Naive thymus-derived CD4-positive, alpha-beta T cell (primary cell): ENCODE measurements at regions not wholly inside any gene's neighbourhood (a gene's known extent, or its start where the extent isn't known, plus 50 kb on each side); places are given as distances from the start of the nearest gene placed in this dataset.
"Not testable (repeated sequence)": the region's sequence is repeated elsewhere in the genome, so short reads cannot be mapped to it uniquely, and the experiment has no call there.

Experiments used
- ATAC-seq: fragments of 150-1000 bp; cut with Tn5 transposase; 2 replicates; pipeline ENCODE4 v1.10.0; 2021; ENCODE audit warnings: mild to moderate bottlenecking, moderate library complexity
- CTCF ChIA-PET: fragments of 350-600 bp; sonication (Branson Sonifier 250); formaldehyde crosslinking; loops from one replicate; lab custom pipeline; 2021; ENCODE audit warnings: antibody characterized with exemption; lab: Charles Lee
- POLR2A ChIA-PET: fragments of 350-600 bp; sonication (Branson Sonifier 250); formaldehyde crosslinking; loops from one replicate; lab custom pipeline; 2021; ENCODE audit warnings: antibody characterized with exemption, inconsistent platforms; lab: Charles Lee
- DNase-seq, 9 donors: peaks; one replicate each; pipeline versions ENCODE4 v3.0.0 to v3.0.0-alpha.2; 2020 to 2022; ENCODE audit warnings: mixed read lengths in 1 of 9
- H3K27ac ChIP-seq: one replicate; pipeline ENCODE4 v1.7.0; 2013; ENCODE audit warnings: mild to moderate bottlenecking, low read depth, low read length, moderate library complexity
- H3K27me3 ChIP-seq, 2 donors: one replicate each; pipeline ENCODE4 v1.7.0; 2013; ENCODE audit warnings: low read length in 2 of 2, mild to moderate bottlenecking in 2 of 2, moderate library complexity in 2 of 2; ENCODE audit not compliant: control insufficient read depth in 2 of 2, insufficient read depth in 2 of 2
- H3K36me3 ChIP-seq, 3 experiments: 1 replicate in 2 of 3; 2 replicates in 1 of 3; pipeline ENCODE4 v1.7.0; 2013; ENCODE audit warnings: low read length in 3 of 3, mild to moderate bottlenecking in 3 of 3, moderate library complexity in 1 of 3; ENCODE audit not compliant: insufficient read depth in 3 of 3, control insufficient read depth in 2 of 3
- H3K4me1 ChIP-seq, 2 donors: one replicate each; pipeline ENCODE4 v1.7.0; 2013; ENCODE audit warnings: low read length in 2 of 2, mild to moderate bottlenecking in 2 of 2, moderate library complexity in 1 of 2; ENCODE audit not compliant: control insufficient read depth in 2 of 2, insufficient read depth in 2 of 2
- H3K4me3 ChIP-seq: 2 replicates; pipeline ENCODE4 v1.7.0; 2013; ENCODE audit warnings: mild to moderate bottlenecking, low read length
- H3K9me3 ChIP-seq, 3 experiments: 1 replicate in 2 of 3; 2 replicates in 1 of 3; pipeline ENCODE4 v1.7.0; 2013; ENCODE audit warnings: low read length in 3 of 3; ENCODE audit not compliant: control insufficient read depth in 2 of 3
- H3K27ac Mint-ChIP-seq, 9 donors: one replicate each; pipeline ENCODE4 v1.8.0; 2020 to 2022; ENCODE audit warnings: mixed read lengths in 9 of 9, mild to moderate bottlenecking in 8 of 9, moderate library complexity in 5 of 9, inconsistent platforms in 2 of 9
- H3K27me3 Mint-ChIP-seq, 5 donors: one replicate each; pipeline ENCODE4 v1.8.0; 2021 to 2022; ENCODE audit warnings: mixed read lengths in 5 of 5, mild to moderate bottlenecking in 1 of 5
- H3K36me3 Mint-ChIP-seq, 5 donors: one replicate each; pipeline ENCODE4 v1.8.0; 2020 to 2022; ENCODE audit warnings: mixed read lengths in 5 of 5, mild to moderate bottlenecking in 3 of 5, inconsistent platforms in 1 of 5
- H3K4me1 Mint-ChIP-seq, 7 donors: one replicate each; pipeline ENCODE4 v1.8.0; 2020 to 2022; ENCODE audit warnings: mixed read lengths in 7 of 7, mild to moderate bottlenecking in 3 of 7, inconsistent platforms in 1 of 7
- H3K4me3 Mint-ChIP-seq, 10 donors: one replicate each; pipeline ENCODE4 v1.8.0; 2020 to 2022; ENCODE audit warnings: mild to moderate bottlenecking in 10 of 10, mixed read lengths in 10 of 10, moderate library complexity in 6 of 10, inconsistent platforms in 2 of 10
- H3K9me3 Mint-ChIP-seq, 11 donors: one replicate each; pipeline ENCODE4 v1.8.0; 2020 to 2022; ENCODE audit warnings: mixed read lengths in 11 of 11, mild to moderate bottlenecking in 4 of 11, inconsistent platforms in 1 of 11, moderate library complexity in 1 of 11
- intact Hi-C, 2 donors: fragments of 100-400 bp; cut with micrococcal nuclease; formaldehyde crosslinking; loops; one replicate each; pipeline ENCODE4 v1.15.1; 2023

DNA sequence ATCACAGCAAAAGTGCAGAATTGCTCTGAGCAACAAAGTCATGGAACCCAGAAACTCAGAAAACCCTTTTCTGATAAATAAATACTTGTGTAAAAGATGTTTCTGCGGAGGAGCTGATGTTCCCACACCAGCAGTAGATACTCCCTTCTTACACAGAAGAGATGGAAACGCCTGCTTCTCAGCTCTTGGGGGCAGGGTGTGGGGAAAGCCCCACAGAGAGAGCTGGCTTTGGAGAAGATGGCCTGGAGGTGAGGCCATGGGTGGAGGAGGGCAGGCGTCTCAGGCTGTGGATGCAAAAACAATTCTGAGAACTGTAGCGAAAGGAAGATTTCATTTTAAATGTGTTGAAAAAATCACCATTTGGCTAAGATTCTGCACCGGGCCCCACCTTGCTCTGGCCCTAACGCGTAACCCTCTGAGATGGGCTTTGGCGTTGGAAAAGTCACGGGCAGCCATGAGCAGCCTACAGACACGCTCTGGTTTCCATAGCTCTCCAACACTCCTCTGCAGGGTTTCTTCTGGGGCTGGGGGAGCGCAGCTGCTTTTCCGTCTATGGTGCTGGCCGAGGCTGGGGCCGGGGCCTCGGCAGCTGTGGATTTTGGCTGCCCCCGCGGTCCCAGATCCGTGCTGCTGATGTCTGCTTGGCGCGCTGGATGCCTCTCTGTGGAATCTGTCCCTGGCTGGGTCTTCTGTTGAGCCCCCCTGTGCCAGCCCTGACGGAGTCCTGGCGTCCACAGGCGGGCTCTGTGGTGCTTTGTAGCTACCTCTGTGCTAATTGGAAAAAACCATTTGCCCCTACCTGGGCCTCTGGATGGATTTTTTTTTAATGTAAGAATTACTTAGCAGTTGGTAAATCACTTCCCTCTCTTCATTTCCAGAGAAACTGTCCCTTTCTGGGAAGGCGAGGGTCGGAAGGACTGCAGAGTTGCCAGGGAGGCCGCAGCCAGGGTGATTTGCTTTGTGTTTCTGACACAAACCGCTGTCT lies 200.9 kb downstream of the BANP start:
- H3K4me3 Mint-ChIP-seq, result not testable (repeated sequence)

DNA sequence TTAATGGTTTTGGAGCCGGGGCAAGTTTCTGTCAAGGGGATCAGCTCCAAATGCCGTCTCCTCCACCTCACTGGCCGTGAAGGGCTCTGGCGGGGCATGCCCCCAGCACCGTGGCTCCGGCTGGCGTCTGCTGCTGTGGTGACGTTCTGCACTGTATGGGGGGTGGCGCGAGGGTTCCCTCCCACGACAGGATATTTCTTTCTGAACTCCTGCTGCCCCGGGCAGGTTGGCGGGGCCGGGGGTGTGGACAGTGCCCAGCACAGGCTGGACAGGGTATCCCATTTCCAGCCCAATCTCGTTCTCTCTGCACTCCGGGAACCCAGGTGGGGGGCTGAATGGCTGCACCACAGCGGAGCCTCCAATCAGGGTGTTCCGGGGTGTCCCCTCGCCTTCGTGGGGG lies 201.6 kb downstream of the BANP start:
- H3K27me3 ChIP-seq, H3K4me3 ChIP-seq, DNase-seq, CTCF ChIA-PET, H3K27ac Mint-ChIP-seq, ATAC-seq, H3K4me1 ChIP-seq, H3K27me3 Mint-ChIP-seq, H3K9me3 ChIP-seq, intact Hi-C loops, H3K4me1 Mint-ChIP-seq, H3K4me3 Mint-ChIP-seq, POLR2A ChIA-PET, H3K9me3 Mint-ChIP-seq, H3K27ac ChIP-seq, H3K36me3 ChIP-seq, H3K36me3 Mint-ChIP-seq: not testable (repeated sequence)

More for the DNA sequence above, 200.9 kb downstream of the BANP start:
- H3K9me3 ChIP-seq, H3K4me3 ChIP-seq, H3K27ac Mint-ChIP-seq, ATAC-seq, H3K36me3 ChIP-seq, POLR2A ChIA-PET, H3K4me1 Mint-ChIP-seq, H3K36me3 Mint-ChIP-seq, H3K9me3 Mint-ChIP-seq, H3K4me1 ChIP-seq, H3K27me3 ChIP-seq, intact Hi-C loops, DNase-seq, H3K27me3 Mint-ChIP-seq, H3K27ac ChIP-seq, CTCF ChIA-PET: not testable (repeated sequence)

DNA sequence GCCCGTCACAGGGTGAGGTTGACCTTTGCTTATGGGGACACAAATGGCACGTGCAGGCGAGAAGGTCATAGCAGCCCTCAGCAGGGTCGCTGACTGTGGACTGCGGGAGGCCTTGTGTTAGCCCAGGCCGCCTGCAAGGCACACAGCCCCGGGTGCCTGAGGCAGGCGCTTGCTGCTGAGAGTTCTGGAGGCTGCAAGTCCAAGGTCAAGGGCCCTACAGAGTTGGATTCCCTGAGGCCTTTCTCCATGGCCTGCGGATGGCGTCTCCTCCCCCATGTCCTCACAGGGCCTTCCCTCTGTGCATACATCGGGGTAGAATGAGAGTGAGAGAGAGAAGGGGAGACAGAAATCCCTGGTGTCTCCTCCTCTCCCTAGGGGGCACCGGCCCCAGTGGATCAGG lies 202.3 kb downstream of the BANP start:
- H3K36me3 ChIP-seq, H3K27ac Mint-ChIP-seq, H3K9me3 Mint-ChIP-seq, H3K4me1 Mint-ChIP-seq, DNase-seq, H3K27me3 ChIP-seq, CTCF ChIA-PET, intact Hi-C loops, H3K27ac ChIP-seq, POLR2A ChIA-PET, H3K27me3 Mint-ChIP-seq, ATAC-seq, H3K36me3 Mint-ChIP-seq, H3K4me3 ChIP-seq, H3K4me1 ChIP-seq, H3K4me3 Mint-ChIP-seq, H3K9me3 ChIP-seq: not testable (repeated sequence)

DNA sequence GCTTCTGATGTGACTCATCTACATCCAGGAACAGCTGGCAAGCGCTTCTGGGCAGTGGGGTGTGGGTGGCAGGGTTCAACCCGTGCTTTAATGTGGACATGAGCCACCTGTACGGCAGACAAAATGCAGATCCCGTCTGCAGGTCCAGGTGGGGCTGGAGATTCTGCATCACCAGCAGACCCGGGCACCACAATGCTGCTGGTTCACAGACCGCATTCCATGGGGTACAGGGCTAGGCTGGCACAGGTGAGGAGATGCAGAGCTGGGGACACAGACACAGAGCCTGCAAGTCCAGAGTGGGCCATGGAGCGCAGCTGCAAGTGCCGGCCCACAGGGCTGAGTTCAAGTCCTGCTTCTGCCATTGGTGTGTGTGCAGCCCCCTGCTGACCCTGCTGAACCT lies 203.7 kb downstream of the BANP start:
- H3K36me3 Mint-ChIP-seq, POLR2A ChIA-PET: not testable (repeated sequence)

DNA sequence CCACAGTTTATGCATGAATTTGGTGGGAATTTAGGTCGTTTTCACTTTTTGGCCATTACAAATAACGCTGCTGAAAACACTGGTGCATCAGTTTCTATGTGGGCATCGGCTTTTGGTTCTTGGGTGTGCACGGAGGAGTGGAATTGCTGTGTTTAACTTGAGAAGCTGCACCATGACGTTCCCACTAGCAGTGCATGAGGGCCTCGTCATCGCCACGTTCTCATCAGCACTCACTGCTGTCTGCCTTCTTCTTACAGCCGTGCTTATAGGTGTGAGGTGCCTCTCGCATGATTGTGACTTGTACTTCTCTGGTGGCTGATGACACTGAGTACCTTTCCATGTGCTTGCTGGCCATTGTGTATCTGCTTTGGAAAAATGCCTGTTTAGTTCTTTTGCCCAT lies 204.4 kb downstream of the BANP start:
- ATAC-seq, H3K9me3 Mint-ChIP-seq, H3K4me3 Mint-ChIP-seq, H3K27me3 Mint-ChIP-seq, H3K27me3 ChIP-seq, H3K36me3 ChIP-seq, POLR2A ChIA-PET, H3K4me1 ChIP-seq, H3K4me1 Mint-ChIP-seq, H3K4me3 ChIP-seq, intact Hi-C loops, H3K27ac ChIP-seq, CTCF ChIA-PET, H3K36me3 Mint-ChIP-seq, H3K27ac Mint-ChIP-seq, DNase-seq, H3K9me3 ChIP-seq: not testable (repeated sequence)

More for the DNA sequence above, 203.7 kb downstream of the BANP start:
- DNase-seq, H3K4me3 Mint-ChIP-seq, H3K9me3 ChIP-seq, H3K9me3 Mint-ChIP-seq, H3K4me1 ChIP-seq, intact Hi-C loops, H3K36me3 ChIP-seq, H3K27ac Mint-ChIP-seq, H3K27me3 ChIP-seq, H3K4me3 ChIP-seq, H3K4me1 Mint-ChIP-seq, CTCF ChIA-PET, ATAC-seq, H3K27ac ChIP-seq, H3K27me3 Mint-ChIP-seq: not testable (repeated sequence)

DNA sequence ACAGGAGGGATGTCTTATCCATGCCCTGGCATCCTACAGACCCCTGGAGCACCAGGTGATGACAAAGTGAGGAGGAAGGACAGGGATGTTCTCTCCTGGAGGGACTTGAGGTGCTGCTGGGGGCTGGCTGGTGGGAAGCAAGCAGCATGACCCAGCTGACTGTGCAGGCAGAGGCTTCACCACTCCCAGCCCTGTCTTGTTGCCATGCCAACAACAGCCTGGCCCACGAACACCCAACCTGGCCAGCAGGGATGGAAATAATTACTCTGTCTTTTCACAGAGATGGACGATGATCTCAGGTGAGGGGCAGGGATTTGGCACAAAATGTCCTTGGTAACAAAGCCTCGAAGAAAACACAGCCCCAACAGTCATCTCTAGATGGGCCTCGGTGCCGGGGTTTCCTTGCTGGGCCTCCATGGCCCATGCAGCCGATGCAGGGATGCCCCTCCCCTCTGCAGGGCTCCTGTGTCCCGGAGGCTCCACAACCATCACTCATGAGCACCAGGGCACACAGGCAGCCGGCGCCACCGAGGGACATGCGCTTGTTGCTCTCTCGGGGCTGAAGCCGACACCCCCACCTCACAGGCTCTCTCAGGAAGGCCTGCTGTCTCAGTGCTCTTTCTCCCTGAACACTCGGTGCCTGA lies 205.5 kb downstream of the BANP start:
- H3K27me3 ChIP-seq, H3K4me1 Mint-ChIP-seq, H3K27ac Mint-ChIP-seq, DNase-seq, H3K36me3 ChIP-seq, CTCF ChIA-PET, ATAC-seq, H3K4me1 ChIP-seq, H3K27me3 Mint-ChIP-seq, H3K4me3 ChIP-seq, intact Hi-C loops, H3K36me3 Mint-ChIP-seq, POLR2A ChIA-PET, H3K9me3 ChIP-seq, H3K9me3 Mint-ChIP-seq, H3K4me3 Mint-ChIP-seq, H3K27ac ChIP-seq: not testable (repeated sequence)

DNA sequence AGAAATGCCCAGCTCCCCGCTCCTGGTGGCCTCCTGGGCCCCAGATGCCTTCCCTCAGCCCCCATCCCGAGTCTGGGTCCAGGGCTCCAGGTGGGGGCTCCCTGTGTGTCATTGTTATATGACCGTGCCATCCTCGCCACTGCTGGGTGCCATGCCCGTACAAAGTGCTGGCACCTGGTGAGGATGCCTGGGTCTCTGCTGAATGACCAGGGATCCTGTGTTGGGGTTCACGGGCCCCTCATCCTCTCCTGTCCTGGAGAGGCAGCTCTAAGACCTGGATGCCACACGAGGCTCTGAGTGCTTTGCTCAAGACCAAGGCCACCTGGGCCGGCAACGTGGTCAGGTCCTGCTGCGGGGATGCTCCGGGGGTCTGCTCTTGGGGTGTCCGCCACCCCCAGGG lies 206.5 kb downstream of the BANP start:
- H3K4me1 Mint-ChIP-seq, intact Hi-C loops, H3K9me3 ChIP-seq, POLR2A ChIA-PET, ATAC-seq, H3K27me3 Mint-ChIP-seq, DNase-seq, H3K36me3 ChIP-seq, H3K36me3 Mint-ChIP-seq, H3K4me3 ChIP-seq, H3K27me3 ChIP-seq, H3K27ac ChIP-seq, CTCF ChIA-PET, H3K27ac Mint-ChIP-seq, H3K4me3 Mint-ChIP-seq, H3K4me1 ChIP-seq, H3K9me3 Mint-ChIP-seq: not testable (repeated sequence)
